HL-60 (cell line): ENCODE measurements at regions not wholly inside any gene's neighbourhood (a gene's known extent, or its start where the extent isn't known, plus 50 kb on each side); places are given as distances from the start of the nearest gene placed in this dataset.
"Not testable (repeated sequence)": the region's sequence is repeated elsewhere in the genome, so short reads cannot be mapped to it uniquely, and the experiment has no call there.

Source experiments
- DNase-seq, 2 experiments: peaks; one replicate each; pipeline ENCODE4 v3.0.0-alpha.2; 2010 to 2020; ENCODE audit warnings: low read depth in 1 of 2, low spot score in 1 of 2
- H3K27ac ChIP-seq: fragments of 250-450 bp; sonication (Bioruptor Pico); replicated peaks from 2 replicates; pipeline ENCODE4 v1.5.1; 2020; ENCODE audit warnings: mild to moderate bottlenecking, moderate library complexity
- H3K27me3 ChIP-seq: fragments of 250-450 bp; sonication (Bioruptor Pico); 2 replicates; pipeline ENCODE4 v1.5.1; 2021; ENCODE audit warnings: mild to moderate bottlenecking, moderate library complexity; ENCODE audit not compliant: insufficient read depth, poor library complexity, severe bottlenecking
- H3K4me3 ChIP-seq: replicated peaks from 2 replicates; pipeline ENCODE4 v1.5.1; 2011; ENCODE audit warnings: mild to moderate bottlenecking, control low read depth, low read length; ENCODE audit not compliant: insufficient read depth
- GABPA ChIP-seq: IDR thresholded peaks from 2 replicates; pipeline ENCODE4 v1.6.1; 2012; ENCODE audit warnings: low read depth
- POLR2AphosphoS5 ChIP-seq: IDR thresholded peaks from 2 replicates; pipeline ENCODE4 v1.6.1; 2012; ENCODE audit warnings: low read depth
- SPI1 ChIP-seq: IDR thresholded peaks from 2 replicates; pipeline ENCODE4 v1.6.1; 2012; ENCODE audit warnings: low read depth, mild to moderate bottlenecking, borderline replicate concordance
- TF ChIP-seq, protein P1 (sequence below): IDR thresholded peaks from one replicate; pipeline ENCODE4 v1.5.1; 2011; ENCODE audit warnings: low read length, control low read depth, inconsistent platforms; ENCODE audit not compliant: insufficient read depth
- TF ChIP-seq, protein P2 (sequence below): IDR thresholded peaks from 2 replicates; pipeline ENCODE4 v1.6.1; 2012; ENCODE audit warnings: low read depth; ENCODE audit not compliant: insufficient replicate concordance

DNA sequence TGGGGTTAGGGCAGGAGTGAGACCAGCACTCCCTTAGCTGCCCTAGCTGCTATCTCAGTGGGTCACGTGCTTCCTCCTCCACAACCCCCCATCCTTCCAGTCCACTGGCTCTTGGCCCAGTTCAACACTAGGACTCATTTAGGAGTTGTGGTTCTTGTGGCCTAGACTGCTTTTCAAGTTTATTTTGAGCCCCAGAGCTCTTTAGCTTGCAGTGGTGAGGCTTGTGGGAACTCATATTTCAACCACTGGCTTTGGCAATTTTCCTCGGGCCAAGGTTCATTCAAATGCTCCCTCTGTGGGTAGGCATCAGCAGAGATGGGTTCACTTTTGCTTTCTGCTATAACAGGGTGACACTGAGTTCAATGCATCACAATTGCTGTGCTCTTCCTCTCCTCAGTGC lies 436.2 kb upstream of the SLITRK5 start:
- no peaks in the 10 kb centered on the region for H3K27me3 ChIP-seq
- DNase-seq: no peak
- TF ChIP-seq, protein P1, sequence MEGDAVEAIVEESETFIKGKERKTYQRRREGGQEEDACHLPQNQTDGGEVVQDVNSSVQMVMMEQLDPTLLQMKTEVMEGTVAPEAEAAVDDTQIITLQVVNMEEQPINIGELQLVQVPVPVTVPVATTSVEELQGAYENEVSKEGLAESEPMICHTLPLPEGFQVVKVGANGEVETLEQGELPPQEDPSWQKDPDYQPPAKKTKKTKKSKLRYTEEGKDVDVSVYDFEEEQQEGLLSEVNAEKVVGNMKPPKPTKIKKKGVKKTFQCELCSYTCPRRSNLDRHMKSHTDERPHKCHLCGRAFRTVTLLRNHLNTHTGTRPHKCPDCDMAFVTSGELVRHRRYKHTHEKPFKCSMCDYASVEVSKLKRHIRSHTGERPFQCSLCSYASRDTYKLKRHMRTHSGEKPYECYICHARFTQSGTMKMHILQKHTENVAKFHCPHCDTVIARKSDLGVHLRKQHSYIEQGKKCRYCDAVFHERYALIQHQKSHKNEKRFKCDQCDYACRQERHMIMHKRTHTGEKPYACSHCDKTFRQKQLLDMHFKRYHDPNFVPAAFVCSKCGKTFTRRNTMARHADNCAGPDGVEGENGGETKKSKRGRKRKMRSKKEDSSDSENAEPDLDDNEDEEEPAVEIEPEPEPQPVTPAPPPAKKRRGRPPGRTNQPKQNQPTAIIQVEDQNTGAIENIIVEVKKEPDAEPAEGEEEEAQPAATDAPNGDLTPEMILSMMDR: no peak
- no peak overlapping the region for H3K4me3 ChIP-seq
- H3K27ac ChIP-seq: no peak overlapping the region

DNA sequence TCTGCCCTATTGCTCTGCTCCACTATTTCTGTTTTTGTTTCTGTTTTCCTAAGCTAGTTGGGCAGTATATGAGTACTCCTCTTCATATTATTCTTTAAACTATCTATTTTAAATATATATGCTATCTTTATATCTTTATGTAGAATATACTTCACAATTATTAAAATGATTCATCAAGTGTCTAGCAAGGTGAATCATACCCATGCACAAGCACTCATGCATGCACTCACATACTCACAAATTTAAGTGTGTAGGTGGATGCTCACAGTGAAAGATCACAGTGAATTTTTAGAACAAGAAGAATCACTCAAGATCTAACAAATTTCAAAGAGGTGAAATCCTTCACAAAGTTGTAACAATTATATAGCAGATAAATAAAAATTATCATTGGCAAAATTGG lies 435.6 kb upstream of the SLITRK5 start:
- no peak for TF ChIP-seq SPI1

DNA sequence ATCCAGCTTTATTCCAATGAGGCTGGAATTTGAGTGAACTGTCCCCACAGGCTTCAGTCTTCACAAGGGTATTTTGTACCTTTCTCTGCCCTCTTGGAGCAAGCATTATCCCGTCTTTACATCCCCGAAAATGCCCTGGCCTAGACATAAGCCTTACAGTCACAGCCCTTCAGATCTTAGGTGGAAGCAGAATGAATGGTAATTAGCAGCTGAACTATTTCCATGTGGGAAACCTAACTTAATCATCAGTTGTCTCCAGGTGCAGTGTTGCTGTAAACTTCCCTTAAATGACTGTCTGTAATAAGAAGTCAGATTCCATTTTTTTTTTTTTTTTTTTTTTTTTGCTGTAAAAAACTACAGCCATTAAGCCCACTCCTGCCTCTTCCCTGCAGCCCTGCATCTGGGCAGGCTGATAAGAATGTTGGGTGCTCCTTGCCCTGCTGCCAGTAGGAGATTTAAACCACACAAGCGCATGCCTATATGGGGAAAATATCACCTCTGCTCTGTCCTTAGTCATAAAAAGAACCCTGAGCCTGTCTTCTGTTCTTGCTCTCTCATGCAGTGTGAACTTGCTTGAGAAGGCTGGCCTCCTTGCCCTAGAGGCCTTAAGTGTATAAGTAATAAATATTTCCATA lies 426.8 kb upstream of the SLITRK5 start:
- no peak for DNase-seq
- Histone ChIP-seq H3K27me3 (no peaks in the 10 kb centered on the region), H3K4me3 (no peak overlapping the region), H3K27ac (no peak overlapping the region)
- TF ChIP-seq SPI1 (no peak), POLR2AphosphoS5 (no peak), GABPA (no peak)
- TF ChIP-seq, protein P1: no peak
- TF ChIP-seq, protein P2, sequence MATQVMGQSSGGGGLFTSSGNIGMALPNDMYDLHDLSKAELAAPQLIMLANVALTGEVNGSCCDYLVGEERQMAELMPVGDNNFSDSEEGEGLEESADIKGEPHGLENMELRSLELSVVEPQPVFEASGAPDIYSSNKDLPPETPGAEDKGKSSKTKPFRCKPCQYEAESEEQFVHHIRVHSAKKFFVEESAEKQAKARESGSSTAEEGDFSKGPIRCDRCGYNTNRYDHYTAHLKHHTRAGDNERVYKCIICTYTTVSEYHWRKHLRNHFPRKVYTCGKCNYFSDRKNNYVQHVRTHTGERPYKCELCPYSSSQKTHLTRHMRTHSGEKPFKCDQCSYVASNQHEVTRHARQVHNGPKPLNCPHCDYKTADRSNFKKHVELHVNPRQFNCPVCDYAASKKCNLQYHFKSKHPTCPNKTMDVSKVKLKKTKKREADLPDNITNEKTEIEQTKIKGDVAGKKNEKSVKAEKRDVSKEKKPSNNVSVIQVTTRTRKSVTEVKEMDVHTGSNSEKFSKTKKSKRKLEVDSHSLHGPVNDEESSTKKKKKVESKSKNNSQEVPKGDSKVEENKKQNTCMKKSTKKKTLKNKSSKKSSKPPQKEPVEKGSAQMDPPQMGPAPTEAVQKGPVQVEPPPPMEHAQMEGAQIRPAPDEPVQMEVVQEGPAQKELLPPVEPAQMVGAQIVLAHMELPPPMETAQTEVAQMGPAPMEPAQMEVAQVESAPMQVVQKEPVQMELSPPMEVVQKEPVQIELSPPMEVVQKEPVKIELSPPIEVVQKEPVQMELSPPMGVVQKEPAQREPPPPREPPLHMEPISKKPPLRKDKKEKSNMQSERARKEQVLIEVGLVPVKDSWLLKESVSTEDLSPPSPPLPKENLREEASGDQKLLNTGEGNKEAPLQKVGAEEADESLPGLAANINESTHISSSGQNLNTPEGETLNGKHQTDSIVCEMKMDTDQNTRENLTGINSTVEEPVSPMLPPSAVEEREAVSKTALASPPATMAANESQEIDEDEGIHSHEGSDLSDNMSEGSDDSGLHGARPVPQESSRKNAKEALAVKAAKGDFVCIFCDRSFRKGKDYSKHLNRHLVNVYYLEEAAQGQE: no peak

More for the DNA sequence above, 435.6 kb upstream of the SLITRK5 start:
- DNase-seq: no peak
- Histone ChIP-seq H3K27ac (no peak overlapping the region), H3K27me3 (no peaks in the 10 kb centered on the region), H3K4me3 (no peak overlapping the region)

DNA sequence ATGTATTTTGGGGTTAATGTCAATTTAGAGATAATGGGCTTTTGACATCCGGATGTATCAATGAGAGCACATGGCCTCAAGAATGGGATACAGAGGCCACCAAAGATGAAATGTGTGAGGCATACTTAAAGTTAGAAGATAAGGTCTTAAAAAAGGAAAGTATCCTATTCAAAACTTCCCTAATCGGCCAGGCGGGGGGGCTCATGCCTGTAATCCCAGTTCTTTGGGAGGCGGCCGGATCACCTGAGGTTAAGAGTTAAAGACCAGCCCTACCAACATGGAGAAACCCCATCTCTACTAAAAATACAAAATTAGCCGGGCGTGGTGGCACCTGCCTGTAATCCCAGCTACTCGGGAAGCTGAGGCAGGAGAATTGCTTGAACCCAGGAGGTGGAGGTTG lies 421.3 kb upstream of the SLITRK5 start:
- not testable (repeated sequence) for H3K27me3 ChIP-seq, H3K27ac ChIP-seq, H3K4me3 ChIP-seq, DNase-seq

DNA sequence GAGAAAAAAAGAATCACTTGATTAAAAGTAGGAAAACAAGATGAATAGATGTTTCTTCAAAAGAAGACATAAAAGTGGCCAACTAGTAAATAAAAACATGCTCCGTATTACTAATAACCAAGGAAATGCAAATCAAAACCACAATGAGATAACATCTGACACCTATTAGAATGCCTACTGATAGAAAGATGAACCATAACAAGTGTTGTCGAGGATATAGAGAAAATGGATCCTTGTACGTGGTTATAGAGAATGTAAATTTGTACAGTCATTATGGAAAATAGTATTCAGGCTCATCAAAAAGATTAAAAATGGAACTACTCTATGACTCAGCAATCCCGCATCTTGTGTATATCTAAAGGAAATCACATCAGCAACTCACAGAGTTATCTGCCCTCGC lies 415.8 kb upstream of the SLITRK5 start:
- TF ChIP-seq POLR2AphosphoS5 (no peak), GABPA (no peak), SPI1 (no peak)
- TF ChIP-seq, protein P2: no peak
- TF ChIP-seq, protein P1: no peak
- H3K27ac ChIP-seq: no peak overlapping the region
- no peaks in the 10 kb centered on the region for H3K27me3 ChIP-seq
- H3K4me3 ChIP-seq: no peak overlapping the region
- no peak for DNase-seq
